Medulla oblongata (tissue), 1 donor: ENCODE measurements at regions not wholly inside any gene's neighbourhood (a gene's known extent, or its start where the extent isn't known, plus 50 kb on each side); places are given as distances from the start of the nearest gene placed in this dataset.
"Not testable (repeated sequence)": the region's sequence is repeated elsewhere in the genome, so short reads cannot be mapped to it uniquely, and the experiment has no call there.

Experiments
- DNase-seq: peaks from one replicate; pipeline ENCODE4 v3.0.0-alpha.2; 2015; ENCODE audit errors: extremely low spot score

- no peak for DNase-seq
Measured at GRCh38 chr9:29100762-29101161, 1527.5 kb upstream of the C9orf72 start.

- DNase-seq = not testable (repeated sequence)
Measured at GRCh38 chr9:29104166-29104565, 1530.9 kb upstream of the C9orf72 start.

GRCh38 chr9:29118555-29118954 is 1545.3 kb upstream of the C9orf72 start:
- DNase-seq = no peak

GRCh38 chr9:29126783-29127182 is 1553.5 kb upstream of the C9orf72 start:
- DNase-seq = no peak

GRCh38 chr9:29129763-29130162 is 1556.5 kb upstream of the C9orf72 start:
- no peak for DNase-seq

GRCh38 chr9:29144476-29144875 is 1571.2 kb upstream of the C9orf72 start:
- DNase-seq = no peak

GRCh38 chr9:29150606-29151005 is 1577.3 kb upstream of the C9orf72 start:
- no peak for DNase-seq

- DNase-seq = no peak
Measured at GRCh38 chr9:29160763-29161353, 1587.6 kb upstream of the C9orf72 start.

- DNase-seq = no peak
Measured at GRCh38 chr9:29174136-29174535, 1600.9 kb upstream of the C9orf72 start.

- DNase-seq = no peak
Measured at GRCh38 chr9:29176231-29176630, 1603.0 kb upstream of the C9orf72 start.

GRCh38 chr9:29176786-29177185 is 1603.5 kb upstream of the C9orf72 start:
- DNase-seq = no peak

GRCh38 chr9:29183971-29184370 is 1610.7 kb upstream of the C9orf72 start:
- no peak for DNase-seq

GRCh38 chr9:29188771-29189170 is 1615.5 kb upstream of the C9orf72 start:
- not testable (repeated sequence) for DNase-seq

GRCh38 chr9:29189221-29189620 is 1615.9 kb upstream of the C9orf72 start:
- not testable (repeated sequence) for DNase-seq

GRCh38 chr9:29198861-29199260 is 1625.6 kb upstream of the C9orf72 start:
- DNase-seq = no peak

- DNase-seq = no peak
Measured at GRCh38 chr9:29199975-29200374, 1626.7 kb upstream of the C9orf72 start.

- no peak for DNase-seq
Measured at GRCh38 chr9:29200650-29201049, 1627.4 kb upstream of the C9orf72 start.

- DNase-seq = no peak
Measured at GRCh38 chr9:29203244-29203930, 1630.1 kb upstream of the C9orf72 start.

GRCh38 chr9:29208670-29209069 is 1635.4 kb upstream of the C9orf72 start:
- peak; percentile 14 for DNase-seq

GRCh38 chr9:29209748-29210291 is 1636.5 kb upstream of the C9orf72 start:
- DNase-seq = no peak

GRCh38 chr9:29211003-29211579 is 1637.8 kb upstream of the C9orf72 start:
- DNase-seq = no peak

- DNase-seq = peak; percentile 18
Measured at GRCh38 chr9:29211580-29212396, 1638.5 kb upstream of the C9orf72 start.
